Immature natural killer cell (primary cell): ENCODE measurements at regions not wholly inside any gene's neighbourhood (a gene's known extent, or its start where the extent isn't known, plus 50 kb on each side); places are given as distances from the start of the nearest gene placed in this dataset.

Experiments used
- DNase-seq, 3 donors: peaks; one replicate each; pipeline ENCODE4 v3.0.0; 2022; ENCODE audit warnings: mixed read lengths in 1 of 3
- H3K27ac Mint-ChIP-seq, 6 donors: one replicate each; pipeline ENCODE4 v1.8.0; 2020; ENCODE audit warnings: mixed read lengths in 6 of 6, mild to moderate bottlenecking in 5 of 6, inconsistent platforms in 4 of 6, moderate library complexity in 3 of 6
- H3K27me3 Mint-ChIP-seq, 3 donors: one replicate each; pipeline ENCODE4 v1.8.0; 2020 to 2021; ENCODE audit warnings: low read depth in 3 of 3, mild to moderate bottlenecking in 3 of 3, mixed read lengths in 3 of 3, moderate library complexity in 3 of 3, inconsistent platforms in 1 of 3
- H3K36me3 Mint-ChIP-seq, 3 donors: one replicate each; pipeline ENCODE4 v1.8.0; 2020; ENCODE audit warnings: mixed read lengths in 3 of 3, inconsistent platforms in 2 of 3, mild to moderate bottlenecking in 2 of 3
- H3K4me1 Mint-ChIP-seq, 2 donors: one replicate each; pipeline ENCODE4 v1.8.0; 2020; ENCODE audit warnings: inconsistent platforms in 2 of 2, mild to moderate bottlenecking in 2 of 2, mixed read lengths in 2 of 2, moderate library complexity in 1 of 2
- H3K4me3 Mint-ChIP-seq, 5 donors: one replicate each; pipeline ENCODE4 v1.8.0; 2020; ENCODE audit warnings: mild to moderate bottlenecking in 5 of 5, mixed read lengths in 5 of 5, inconsistent platforms in 3 of 5, moderate library complexity in 3 of 5
- H3K9me3 Mint-ChIP-seq, 6 donors: one replicate each; pipeline ENCODE4 v1.8.0; 2020; ENCODE audit warnings: mild to moderate bottlenecking in 6 of 6, mixed read lengths in 6 of 6, inconsistent platforms in 4 of 6, moderate library complexity in 3 of 6

DNA sequence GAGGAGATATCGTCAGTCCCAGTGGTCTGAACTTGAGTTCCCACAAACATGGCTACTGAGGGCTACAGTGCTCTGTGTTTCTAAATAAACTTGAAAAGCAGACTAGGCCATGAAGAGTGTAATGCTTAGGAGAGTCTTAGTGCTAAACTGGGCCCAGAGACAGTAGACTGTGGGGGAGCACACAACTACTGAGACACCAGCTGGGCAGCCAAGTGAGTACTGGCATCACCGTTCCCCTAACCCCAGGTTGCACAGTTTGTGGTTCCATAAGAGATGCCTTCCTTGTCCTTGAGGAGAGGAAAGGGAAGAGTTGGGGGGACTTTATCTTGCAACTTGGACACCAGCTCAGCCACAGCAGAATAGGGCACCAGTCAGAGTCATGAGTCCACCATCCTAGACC, 172.1 kb upstream of the DMRTA1 start:
- Mint-ChIP-seq H3K4me1 (no peaks in the 10 kb centered on the region), H3K27me3 (peaks cover 0 to 5% (median 2%) of the 10 kb centered on the region in 3 donors), H3K27ac (no peak overlapping the region), H3K36me3 (no peaks in the 10 kb centered on the region), H3K4me3 (no peak overlapping the region), H3K9me3 (peaks cover 0 to 6% (median 2%) of the 10 kb centered on the region in 6 donors)
- no peak for DNase-seq

DNA sequence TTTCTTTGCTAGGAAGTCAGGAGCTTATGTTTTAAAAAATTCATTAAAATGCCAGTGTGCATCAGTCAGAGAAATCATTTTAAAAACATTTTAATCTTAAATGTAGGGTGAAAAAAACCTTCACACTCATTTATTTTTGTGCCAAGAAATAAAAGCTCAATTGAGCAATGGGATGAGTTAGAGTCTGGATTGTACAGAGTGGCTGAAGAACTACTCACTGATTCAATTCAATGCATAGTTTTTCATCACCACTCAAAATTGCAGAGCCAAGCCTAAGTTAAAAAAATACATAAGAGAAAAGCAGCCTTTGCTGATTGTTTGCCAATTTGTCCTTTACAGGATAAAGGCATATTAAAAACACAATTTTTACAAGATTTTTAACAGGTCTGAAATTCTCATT, 168.2 kb upstream of the DMRTA1 start:
- no peak for DNase-seq
- Mint-ChIP-seq H3K4me3 (no peak overlapping the region), H3K9me3 (peaks cover 0 to 4% (median 2%) of the 10 kb centered on the region in 6 donors), H3K36me3 (no peaks in the 10 kb centered on the region), H3K4me1 (no peaks in the 10 kb centered on the region), H3K27me3 (peaks cover under 1 to 5% (median 3%) of the 10 kb centered on the region in 3 donors), H3K27ac (no peak overlapping the region)

DNA sequence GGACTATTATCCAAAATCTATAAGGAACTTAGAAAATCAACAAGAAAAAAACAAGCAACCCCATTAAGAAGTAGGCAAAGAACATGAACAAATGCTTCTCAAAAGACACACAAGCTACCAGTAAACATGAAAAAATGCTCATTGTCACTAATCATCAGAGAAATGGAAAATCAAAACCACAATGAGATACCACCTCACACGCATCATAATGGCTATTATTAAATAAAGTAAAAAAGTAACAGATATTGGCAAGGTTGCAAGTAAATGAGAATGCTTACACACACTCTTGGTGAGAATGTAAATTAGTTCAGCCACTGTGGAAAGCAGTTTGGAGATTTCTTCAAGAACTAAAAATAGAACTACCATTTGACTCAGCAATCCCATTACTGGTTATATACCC, 167.0 kb upstream of the DMRTA1 start:
- no peak for DNase-seq
- H3K4me3 Mint-ChIP-seq = no peak overlapping the region
- H3K27ac Mint-ChIP-seq = no peak overlapping the region
- H3K27me3 Mint-ChIP-seq = peaks cover 0 to 5% (median 3%) of the 10 kb centered on the region in 3 donors
- peaks cover 0 to 3% (median 0%) of the 10 kb centered on the region in 6 donors for H3K9me3 Mint-ChIP-seq
- no peaks in the 10 kb centered on the region for H3K4me1 Mint-ChIP-seq
- no peaks in the 10 kb centered on the region for H3K36me3 Mint-ChIP-seq

DNA sequence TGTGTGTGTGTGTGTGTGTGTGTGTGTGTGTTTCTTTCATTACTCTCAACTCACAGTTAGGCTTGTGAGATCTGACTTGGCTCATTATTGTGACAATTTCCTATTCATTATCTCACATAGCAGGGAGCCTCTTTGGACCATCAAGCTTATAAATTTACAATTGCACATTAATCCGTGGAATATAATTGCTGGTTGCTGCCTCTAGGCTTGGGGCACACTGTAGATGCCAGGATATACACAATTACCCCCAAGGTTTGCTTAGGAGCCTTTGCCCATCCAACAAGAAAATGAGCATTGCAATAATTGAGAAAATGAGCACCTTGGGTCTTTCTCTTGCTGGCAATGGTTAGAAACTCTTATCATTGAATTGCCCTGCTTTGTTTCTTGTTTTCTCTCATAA, 161.6 kb upstream of the DMRTA1 start:
- Mint-ChIP-seq H3K27ac (no peak overlapping the region), H3K9me3 (peaks cover 0 to 4% (median 0%) of the 10 kb centered on the region in 6 donors), H3K4me3 (no peak overlapping the region), H3K4me1 (no peaks in the 10 kb centered on the region), H3K36me3 (no peaks in the 10 kb centered on the region), H3K27me3 (peaks cover 0 to 3% (median 0%) of the 10 kb centered on the region in 3 donors)
- no peak for DNase-seq

DNA sequence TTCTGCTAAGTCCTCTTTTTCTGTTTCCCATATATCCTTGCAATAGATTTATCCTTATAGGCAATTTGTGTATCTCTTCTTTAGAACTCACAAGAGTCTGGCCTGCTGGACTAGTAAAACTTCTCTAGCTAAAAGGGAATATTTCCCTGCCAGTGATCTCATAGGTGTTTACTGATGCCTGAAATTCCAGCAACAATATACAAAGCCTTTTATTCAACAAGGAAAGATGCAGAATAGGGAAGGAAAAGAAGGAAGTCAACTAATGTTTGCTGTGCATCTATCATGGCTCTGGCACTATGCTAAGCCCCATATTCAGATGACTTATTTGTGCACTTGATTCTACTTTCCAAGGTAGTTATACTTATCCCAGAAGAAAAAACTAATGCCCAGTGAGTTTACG, 160.0 kb upstream of the DMRTA1 start:
- H3K27ac Mint-ChIP-seq = no peak overlapping the region
- H3K36me3 Mint-ChIP-seq = no peaks in the 10 kb centered on the region
- no peak for DNase-seq
- H3K27me3 Mint-ChIP-seq = peaks cover 0 to 2% (median 0%) of the 10 kb centered on the region in 3 donors
- H3K9me3 Mint-ChIP-seq = peaks cover 0 to 4% (median 0%) of the 10 kb centered on the region in 6 donors
- no peaks in the 10 kb centered on the region for H3K4me1 Mint-ChIP-seq
- H3K4me3 Mint-ChIP-seq = no peak overlapping the region

DNA sequence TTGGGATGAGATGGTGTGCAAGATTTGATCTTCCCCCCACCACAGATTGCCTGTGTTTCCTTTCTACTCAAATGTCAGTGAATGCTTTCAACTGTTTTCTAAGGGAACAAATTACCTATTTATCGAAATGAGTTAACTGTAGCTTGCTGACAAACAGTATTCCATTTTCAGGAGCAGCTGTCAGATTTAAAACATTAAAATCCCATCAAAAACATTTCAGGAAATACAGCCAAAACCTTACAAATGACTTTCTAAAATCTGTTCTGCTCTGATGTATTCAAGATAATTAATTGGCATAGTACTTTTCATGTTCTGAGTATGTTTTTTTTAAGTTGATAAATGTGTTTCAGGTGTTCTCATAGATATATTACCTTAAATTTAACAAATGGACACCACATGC, 158.0 kb upstream of the DMRTA1 start:
- H3K9me3 Mint-ChIP-seq = peaks cover 0 to 4% (median under 1%) of the 10 kb centered on the region in 6 donors
- no peak for DNase-seq
- H3K4me3 Mint-ChIP-seq = no peak overlapping the region
- H3K36me3 Mint-ChIP-seq = no peaks in the 10 kb centered on the region
- H3K4me1 Mint-ChIP-seq = no peaks in the 10 kb centered on the region
- no peak overlapping the region for H3K27ac Mint-ChIP-seq
- H3K27me3 Mint-ChIP-seq = no peaks in the 10 kb centered on the region

DNA sequence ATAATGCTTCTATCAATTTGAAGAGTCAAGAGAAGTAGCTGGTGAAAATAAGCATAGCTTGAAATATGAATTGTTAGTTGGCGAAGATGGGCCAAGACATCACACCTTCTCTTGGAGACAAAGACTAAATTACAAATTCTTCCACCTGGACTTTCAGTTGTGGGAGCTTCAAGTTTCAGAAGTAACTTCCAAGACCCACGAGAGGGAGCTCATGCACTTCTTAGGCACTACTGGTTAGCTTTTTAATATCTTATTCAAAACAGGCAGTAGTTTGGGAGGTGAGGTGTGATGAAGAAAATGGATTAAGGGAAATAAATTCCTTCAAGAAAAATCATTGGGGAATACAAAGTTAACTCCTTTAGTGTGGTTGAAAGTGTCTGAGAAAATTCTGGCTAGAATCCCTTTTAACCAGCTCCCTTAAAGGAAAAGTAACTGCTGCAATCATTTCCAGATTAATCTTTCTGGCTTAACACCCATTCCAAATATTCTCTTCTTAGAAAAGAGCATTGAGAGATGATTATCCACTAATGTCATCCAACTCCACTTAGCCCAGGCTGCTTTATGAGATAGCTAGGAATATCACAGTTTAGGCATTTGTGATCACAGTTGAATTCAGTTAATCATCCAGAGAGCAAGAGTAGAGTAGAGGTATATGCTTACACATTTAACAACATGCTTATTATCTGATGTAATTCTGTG, 139.5 kb upstream of the DMRTA1 start:
- Mint-ChIP-seq H3K4me3 (no peak overlapping the region), H3K27ac (no peak overlapping the region), H3K9me3 (peaks cover 0 to 15% (median 6%) of the 10 kb centered on the region in 6 donors), H3K36me3 (no peaks in the 10 kb centered on the region), H3K4me1 (no peaks in the 10 kb centered on the region), H3K27me3 (no peaks in the 10 kb centered on the region)
- DNase-seq = no peak

DNA sequence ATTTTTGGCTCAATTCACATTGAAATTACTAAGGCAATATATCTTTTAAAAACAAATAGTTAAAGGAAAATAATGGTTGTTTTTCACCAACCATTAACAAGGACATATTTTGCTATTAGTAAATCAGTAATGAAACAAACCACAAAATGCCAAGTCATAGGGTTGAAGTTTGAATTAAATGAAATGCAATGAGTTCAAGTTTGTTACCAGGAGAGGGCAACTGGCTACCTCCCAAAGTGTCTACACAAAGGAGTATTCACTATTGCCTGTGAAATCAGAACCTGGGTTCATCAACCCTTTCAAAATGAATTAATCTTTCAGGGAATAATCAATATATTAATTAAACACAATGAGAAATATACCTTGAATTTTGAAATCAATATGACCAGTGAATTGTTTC, 138.4 kb upstream of the DMRTA1 start:
- no peak for DNase-seq
- no peak overlapping the region for H3K4me3 Mint-ChIP-seq

DNA sequence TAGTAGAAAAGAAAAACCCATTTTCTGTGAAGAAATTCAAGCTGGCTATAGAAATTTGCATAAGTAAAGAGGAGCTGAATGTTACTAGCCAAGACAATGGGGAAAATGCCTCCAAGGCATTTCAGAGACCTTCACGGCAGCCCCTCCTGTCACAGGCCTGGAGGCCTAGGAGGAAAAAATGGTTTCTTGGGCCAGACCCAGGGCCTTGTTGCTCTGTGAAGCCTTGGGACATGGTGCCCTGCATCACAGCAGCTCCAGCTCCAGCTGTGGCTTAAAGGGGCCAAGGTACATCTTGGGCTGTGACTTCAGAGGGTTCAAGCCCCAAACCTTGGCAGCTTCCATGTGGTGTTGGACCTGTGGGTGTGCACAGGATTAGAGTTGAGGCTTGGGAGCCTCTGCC, 130.0 kb upstream of the DMRTA1 start:
- Mint-ChIP-seq H3K4me3 (no peak overlapping the region), H3K27ac (no peak overlapping the region), H3K4me1 (no peaks in the 10 kb centered on the region), H3K36me3 (no peaks in the 10 kb centered on the region), H3K27me3 (peaks cover 0 to 2% (median 0%) of the 10 kb centered on the region in 3 donors), H3K9me3 (peaks cover 0 to 21% (median 8%) of the 10 kb centered on the region in 6 donors)
- no peak for DNase-seq

More for the DNA sequence above, 138.4 kb upstream of the DMRTA1 start:
- Mint-ChIP-seq H3K36me3 (no peaks in the 10 kb centered on the region), H3K27ac (no peak overlapping the region), H3K9me3 (peaks cover 0 to 15% (median 6%) of the 10 kb centered on the region in 6 donors), H3K4me1 (no peaks in the 10 kb centered on the region), H3K27me3 (no peaks in the 10 kb centered on the region)

DNA sequence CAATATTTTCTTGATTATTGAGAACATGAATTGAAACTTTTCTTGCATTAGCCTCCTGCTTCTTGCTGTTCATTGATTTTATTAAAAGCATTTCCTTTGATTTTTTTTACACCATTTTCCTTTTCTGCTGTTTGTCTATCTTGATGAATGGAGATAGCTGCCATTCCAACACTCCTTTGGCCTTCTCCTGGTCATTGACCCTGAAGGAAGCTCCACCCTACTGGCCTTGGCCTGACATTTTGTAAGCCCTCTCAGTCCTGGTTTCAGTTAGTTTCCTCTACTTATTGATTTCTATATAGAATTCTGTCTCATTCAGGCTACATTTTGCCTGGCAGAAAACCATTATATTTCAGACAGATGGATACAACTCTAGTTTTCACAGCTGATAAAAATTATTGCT, 115.1 kb upstream of the DMRTA1 start:
- Mint-ChIP-seq H3K27me3 (peaks cover 0 to 2% (median 0%) of the 10 kb centered on the region in 3 donors), H3K4me3 (no peak overlapping the region), H3K36me3 (no peaks in the 10 kb centered on the region), H3K27ac (no peak overlapping the region), H3K9me3 (peaks cover 0 to 10% (median 3%) of the 10 kb centered on the region in 6 donors), H3K4me1 (no peaks in the 10 kb centered on the region)
- DNase-seq = no peak

DNA sequence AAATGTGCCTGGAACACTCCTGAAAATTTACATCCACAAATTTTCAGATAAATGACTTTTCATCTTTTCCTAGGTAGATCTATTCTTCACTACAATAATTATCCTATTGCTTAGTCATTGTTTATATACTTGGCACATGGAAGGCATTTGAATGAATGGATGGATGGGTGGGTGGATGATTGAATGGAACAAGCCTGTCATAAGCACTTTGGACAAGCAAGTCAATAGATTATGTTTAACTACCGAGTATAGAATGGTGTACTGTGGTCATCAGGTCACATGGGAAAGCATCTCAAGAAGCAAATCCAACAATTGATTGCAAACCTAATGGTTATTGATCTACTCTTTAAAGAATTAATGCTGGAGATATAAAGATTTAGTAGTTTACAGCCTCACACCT, 114.4 kb upstream of the DMRTA1 start:
- H3K27ac Mint-ChIP-seq = no peak overlapping the region
- peaks cover 0 to 2% (median 0%) of the 10 kb centered on the region in 3 donors for H3K27me3 Mint-ChIP-seq
- H3K4me1 Mint-ChIP-seq = no peaks in the 10 kb centered on the region
- no peak overlapping the region for H3K4me3 Mint-ChIP-seq
- peaks cover 0 to 10% (median 3%) of the 10 kb centered on the region in 6 donors for H3K9me3 Mint-ChIP-seq
- no peak for DNase-seq
- H3K36me3 Mint-ChIP-seq = no peaks in the 10 kb centered on the region

DNA sequence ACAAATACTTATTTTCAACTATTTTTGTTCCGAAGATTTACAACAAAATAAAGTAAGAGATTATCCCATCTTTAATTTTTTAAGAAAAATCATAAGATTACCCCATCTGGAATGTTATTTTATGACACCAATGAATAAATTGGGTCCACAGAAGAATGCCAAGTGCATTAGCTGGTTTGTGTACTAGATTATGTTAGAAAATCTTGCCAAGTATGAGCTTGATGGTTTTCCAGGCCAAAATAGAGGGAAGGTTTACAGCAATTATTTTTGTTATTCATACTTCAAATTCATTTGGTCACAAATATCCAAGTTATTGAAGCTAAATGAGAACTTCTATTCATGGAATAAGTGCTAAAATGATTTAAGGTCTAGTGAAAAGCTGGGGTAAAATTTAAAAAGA, 109.4 kb upstream of the DMRTA1 start:
- peaks cover 0 to 3% (median 1%) of the 10 kb centered on the region in 3 donors for H3K27me3 Mint-ChIP-seq
- no peak overlapping the region for H3K4me3 Mint-ChIP-seq
- peaks cover 0 to 5% (median 0%) of the 10 kb centered on the region in 6 donors for H3K9me3 Mint-ChIP-seq
- no peaks in the 10 kb centered on the region for H3K36me3 Mint-ChIP-seq
- H3K27ac Mint-ChIP-seq = no peak overlapping the region
- DNase-seq = no peak
- no peaks in the 10 kb centered on the region for H3K4me1 Mint-ChIP-seq

DNA sequence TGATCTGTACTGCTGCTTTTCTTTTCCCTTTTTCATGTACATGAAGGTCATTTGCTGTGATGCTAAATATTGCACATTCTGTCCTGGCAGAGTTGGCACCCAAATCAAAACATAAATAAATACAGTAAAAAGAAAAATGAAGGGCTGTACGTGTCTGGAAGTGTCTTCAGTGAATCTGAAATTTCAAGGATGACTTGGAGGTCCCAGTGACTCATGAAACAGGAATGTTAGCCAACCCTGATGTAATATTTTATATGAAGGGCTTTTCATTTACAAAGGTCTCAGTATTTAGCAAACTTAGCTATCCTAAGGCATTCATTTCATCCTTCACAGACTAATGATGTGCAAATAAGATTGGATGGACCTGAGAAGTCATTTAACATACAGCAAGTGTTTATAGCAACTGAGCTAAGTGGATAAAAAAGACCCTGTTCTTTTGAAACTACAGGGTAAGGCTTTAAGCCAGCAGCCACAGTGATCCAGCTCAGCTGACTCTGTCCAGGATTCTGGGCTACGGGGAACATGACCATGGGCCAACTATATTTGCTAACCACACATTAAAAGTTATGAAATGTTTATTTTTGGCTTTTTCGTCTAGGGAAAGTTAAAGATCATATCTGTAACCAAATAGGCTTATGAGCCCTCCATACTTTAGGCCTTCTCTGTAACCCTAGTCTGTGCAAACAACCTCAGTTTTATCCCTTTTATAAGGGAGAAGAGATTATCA, 104.0 kb upstream of the DMRTA1 start:
- no peaks in the 10 kb centered on the region for H3K4me1 Mint-ChIP-seq
- no peaks in the 10 kb centered on the region for H3K36me3 Mint-ChIP-seq
- no peak for DNase-seq
- H3K27ac Mint-ChIP-seq = no peak overlapping the region
- H3K4me3 Mint-ChIP-seq = no peak overlapping the region
- H3K9me3 Mint-ChIP-seq = peaks cover 0 to 5% (median 3%) of the 10 kb centered on the region in 6 donors
- H3K27me3 Mint-ChIP-seq = peaks cover 0 to 3% (median 1%) of the 10 kb centered on the region in 3 donors

DNA sequence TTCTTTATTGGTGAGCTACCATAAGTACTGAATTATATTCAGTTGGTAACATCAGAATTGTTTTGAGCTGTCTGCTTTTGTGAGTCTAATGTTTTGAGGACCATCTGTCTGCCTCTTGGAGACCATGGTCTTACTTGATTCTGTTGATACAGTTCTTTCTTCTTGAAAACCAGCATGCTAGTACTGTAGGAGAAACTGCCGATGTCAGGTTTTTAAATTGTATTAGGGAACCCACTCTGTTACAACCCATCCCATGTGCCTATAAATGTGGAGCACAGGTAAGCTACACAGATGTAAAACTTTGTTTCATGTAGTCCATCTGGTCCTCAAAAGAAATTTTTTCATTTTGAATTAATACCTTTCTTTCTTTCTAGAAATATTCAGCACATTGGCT, 103.4 kb upstream of the DMRTA1 start:
- Mint-ChIP-seq H3K9me3 (peaks cover 0 to 9% (median 3%) of the 10 kb centered on the region in 6 donors), H3K27ac (no peak overlapping the region), H3K4me1 (no peaks in the 10 kb centered on the region)

More for the DNA sequence above, 103.4 kb upstream of the DMRTA1 start:
- DNase-seq = no peak
- H3K27me3 Mint-ChIP-seq = peaks cover 0 to 3% (median 0%) of the 10 kb centered on the region in 3 donors
- no peaks in the 10 kb centered on the region for H3K36me3 Mint-ChIP-seq
- H3K4me3 Mint-ChIP-seq = no peak overlapping the region
